ENCODE measurements at regions not wholly inside any gene's neighbourhood (a gene's known extent, or its start where the extent isn't known, plus 50 kb on each side); places are given as distances from the start of the nearest gene placed in this dataset.

GRCh38 chr2:239657236-239657635 is 256.4 kb upstream of the HDAC4 start:
- no peak for TF ChIP-seq POLR2A (IDR thresholded peaks at IDR 0.05)
- no peak for TF ChIP-seq CTCF (IDR thresholded peaks at IDR 0.05)

All from testis (tissue), 2 donors.